ENCODE measurements at regions not wholly inside any gene's neighbourhood (a gene's known extent, or its start where the extent isn't known, plus 50 kb on each side); places are given as distances from the start of the nearest gene placed in this dataset. TPM values are rescaled to one million over a fixed set of nuclear protein-coding genes. Genes with fewer than 3 reads are reported as not detected.

Small RNA genes in the stretch of these regions (microRNA-seq; reads per million reads assigned to microRNA genes)
- gene RNA5SP199 (ENCODE audit: insufficient read depth, insufficient read length): not detected

Small RNA genes in the stretch of these regions (small RNA-seq; reads per million reads assigned to genes)
- gene RNA5SP199: 0 reads per million in 5 experiments
